IMR-90 (cell line): ENCODE measurements at regions not wholly inside any gene's neighbourhood (a gene's known extent, or its start where the extent isn't known, plus 50 kb on each side); places are given as distances from the start of the nearest gene placed in this dataset.

Experiments used
- ATAC-seq: fragments of 200-7000 bp; cut with Tn5 transposase; 2 replicates; pipeline ENCODE4 v1.9.1; 2020; ENCODE audit warnings: low read depth, mild to moderate bottlenecking, moderate library complexity
- BruUV-seq: library from RNA; stranded (reverse); fragments of 400-500 nt; replicated peaks from 2 replicates; lab custom pipeline; 2021; lab: Mats Ljungman, UMichigan
- CTCF ChIA-PET: fragments of 300-600 bp; formaldehyde crosslinking; extraction: SDS; loops from one replicate; lab custom pipeline; 2021; ENCODE audit warnings: antibody characterized with exemption; lab: Yijun Ruan, JAX
- POLR2A ChIA-PET: fragments of 300-600 bp; sonication (Branson Sonifier 250); formaldehyde crosslinking; loops from one replicate; lab custom pipeline; 2022; ENCODE audit warnings: antibody characterized with exemption; ENCODE audit not compliant: unreplicated experiment; lab: Charles Lee
- DNase-seq: peaks from one replicate; pipeline ENCODE4 v3.0.0; 2013
- H2AFZ ChIP-seq: replicated peaks from 2 replicates; pipeline ENCODE3; 2013; ENCODE audit warnings: low read length, mild to moderate bottlenecking; ENCODE audit not compliant: poor library complexity
- H2AK5ac ChIP-seq: 2 replicates; pipeline ENCODE4 v1.6.1; 2013; ENCODE audit warnings: low read depth, low read length, inconsistent platforms
- H2AK9ac ChIP-seq: replicated peaks from 2 replicates; pipeline ENCODE3; 2013; ENCODE audit warnings: mild to moderate bottlenecking, low read depth, low read length, moderate library complexity; ENCODE audit not compliant: poor library complexity
- H2BK120ac ChIP-seq: 2 replicates; pipeline ENCODE4 v1.6.1; 2013; ENCODE audit warnings: low read depth, low read length, inconsistent platforms
- H2BK15ac ChIP-seq: 3 replicates; pipeline ENCODE4 v1.6.1; 2013; ENCODE audit warnings: low read depth, low read length, inconsistent platforms
- H2BK20ac ChIP-seq: 2 replicates; pipeline ENCODE4 v1.6.1; 2013; ENCODE audit warnings: low read depth, mild to moderate bottlenecking, inconsistent platforms, low read length, moderate library complexity
- H2BK5ac ChIP-seq: 2 replicates; pipeline ENCODE4 v1.6.1; 2013; ENCODE audit warnings: mild to moderate bottlenecking, low read depth, low read length, inconsistent platforms; ENCODE audit not compliant: poor library complexity, severe bottlenecking
- H3K14ac ChIP-seq: replicated peaks from 2 replicates; pipeline ENCODE4 v1.6.1; 2013; ENCODE audit warnings: low read depth, low read length, inconsistent platforms
- H3K18ac ChIP-seq: 2 replicates; pipeline ENCODE4 v1.6.1; 2013; ENCODE audit warnings: low read depth, low read length, control low read depth
- H3K23ac ChIP-seq: 2 replicates; pipeline ENCODE4 v1.6.1; 2013; ENCODE audit warnings: low read depth, low read length, inconsistent platforms
- H3K27ac ChIP-seq: 2 replicates; pipeline ENCODE4 v1.5.1; 2013; ENCODE audit warnings: mild to moderate bottlenecking, control low read depth, low read length; ENCODE audit not compliant: insufficient read depth
- H3K27me3 ChIP-seq: 2 replicates; pipeline ENCODE4 v1.6.1; 2013; ENCODE audit warnings: low read length; ENCODE audit not compliant: control insufficient read depth, insufficient read depth
- H3K36me3 ChIP-seq: 2 replicates; pipeline ENCODE4 v1.6.1; 2013; ENCODE audit warnings: low read length, mixed read lengths; ENCODE audit not compliant: control insufficient read depth, insufficient read depth
- H3K4ac ChIP-seq: 2 replicates; pipeline ENCODE4 v1.6.1; 2013; ENCODE audit warnings: low read depth, low read length, inconsistent platforms
- H3K4me1 ChIP-seq: 2 replicates; pipeline ENCODE4 v1.6.1; 2013; ENCODE audit warnings: low read length, mixed read lengths; ENCODE audit not compliant: control insufficient read depth, insufficient read depth
- H3K4me2 ChIP-seq: 2 replicates; pipeline ENCODE4 v1.6.1; 2013; ENCODE audit warnings: low read depth, mild to moderate bottlenecking, control low read depth, low read length, moderate library complexity
- H3K4me3 ChIP-seq: 2 replicates; pipeline ENCODE4 v1.5.1; 2013; ENCODE audit warnings: low read depth, mild to moderate bottlenecking, control low read depth, low read length, moderate library complexity; ENCODE audit not compliant: insufficient read depth
- H3K56ac ChIP-seq: 2 replicates; pipeline ENCODE4 v1.6.1; 2013; ENCODE audit warnings: low read length, inconsistent platforms; ENCODE audit not compliant: insufficient read depth; ENCODE audit errors: extremely low read depth
- H3K79me1 ChIP-seq, 2 experiments: 2 replicates each; pipeline ENCODE4 v1.6.1; 2013; ENCODE audit warnings: low read length in 2 of 2, inconsistent platforms in 1 of 2, low read depth in 1 of 2
- H3K9ac ChIP-seq: 2 replicates; pipeline ENCODE4 v1.6.1; 2013; ENCODE audit warnings: low read depth, low read length, control low read depth
- H3K9me1 ChIP-seq: 2 replicates; pipeline ENCODE4 v1.6.1; 2013; ENCODE audit warnings: low read length, inconsistent platforms; ENCODE audit not compliant: insufficient read depth
- H3K9me3 ChIP-seq: 2 replicates; pipeline ENCODE4 v1.6.1; 2013; ENCODE audit warnings: low read length; ENCODE audit not compliant: control insufficient read depth, insufficient read depth
- H4K20me1 ChIP-seq: 2 replicates; pipeline ENCODE4 v1.6.1; 2013; ENCODE audit warnings: low read length, inconsistent platforms; ENCODE audit not compliant: insufficient read depth
- H4K5ac ChIP-seq: 2 replicates; pipeline ENCODE4 v1.6.1; 2013; ENCODE audit warnings: mild to moderate bottlenecking, low read depth, low read length, control low read depth
- H4K8ac ChIP-seq, 2 experiments: 2 replicates each; pipeline ENCODE4 v1.6.1; 2013; ENCODE audit warnings: low read depth in 2 of 2, low read length in 2 of 2, control low read depth in 1 of 2, inconsistent platforms in 1 of 2
- H4K91ac ChIP-seq: 2 replicates; pipeline ENCODE4 v1.6.1; 2013; ENCODE audit warnings: low read depth, low read length, inconsistent platforms; ENCODE audit not compliant: insufficient read depth
- BHLHE40 ChIP-seq: fragments of 150-350 bp; IDR thresholded peaks from 2 replicates; pipeline ENCODE4 v1.6.1; 2016; ENCODE audit warnings: mild to moderate bottlenecking, low read depth, low read length
- CEBPB ChIP-seq: IDR thresholded peaks from 2 replicates; pipeline ENCODE4 v1.6.1; 2012; ENCODE audit warnings: low read depth, low read length, improper control_type of control experiment
- CHD1 ChIP-seq: IDR thresholded peaks from 2 replicates; pipeline ENCODE4 v1.6.1; 2012; ENCODE audit warnings: low read depth, low read length, improper control_type of control experiment
- CTCF ChIP-seq: conservative IDR thresholded peaks from 2 replicates; pipeline ENCODE4 v1.5.1; 2012; ENCODE audit warnings: mild to moderate bottlenecking, low read depth, low read length, improper control_type of control experiment
- ELK1 ChIP-seq: fragments of 150-350 bp; IDR thresholded peaks from 2 replicates; pipeline ENCODE4 v1.6.1; 2016; ENCODE audit warnings: low read depth, mild to moderate bottlenecking, low read length, moderate library complexity, borderline replicate concordance
- FOS ChIP-seq: fragments of 150-350 bp; IDR thresholded peaks from 2 replicates; pipeline ENCODE4 v1.6.1; 2016; ENCODE audit warnings: low read depth, low read length
- MAFK ChIP-seq: IDR thresholded peaks from 2 replicates; pipeline ENCODE4 v1.6.1; 2012; ENCODE audit warnings: low read depth, low read length, improper control_type of control experiment
- MAZ ChIP-seq: IDR thresholded peaks from 2 replicates; pipeline ENCODE4 v1.6.1; 2012; ENCODE audit warnings: low read depth, mild to moderate bottlenecking, low read length, improper control_type of control experiment, moderate library complexity, borderline replicate concordance
- MXI1 ChIP-seq: IDR thresholded peaks from 2 replicates; pipeline ENCODE4 v1.6.1; 2012; ENCODE audit warnings: low read depth, mild to moderate bottlenecking, low read length, moderate library complexity, borderline replicate concordance
- NFE2L2 ChIP-seq: fragments of 150-350 bp; IDR thresholded peaks from 2 replicates; pipeline ENCODE4 v1.6.1; 2016; ENCODE audit warnings: low read depth, mild to moderate bottlenecking, low read length
- POLR2A ChIP-seq: IDR thresholded peaks from 2 replicates; pipeline ENCODE4 v1.6.1; 2012; ENCODE audit warnings: mild to moderate bottlenecking, low read depth, low read length
- RAD21 ChIP-seq: IDR thresholded peaks from 2 replicates; pipeline ENCODE4 v1.6.1; 2012; ENCODE audit warnings: low read length, improper control_type of control experiment
- RCOR1 ChIP-seq: IDR thresholded peaks from 2 replicates; pipeline ENCODE4 v1.6.1; 2012; ENCODE audit warnings: mild to moderate bottlenecking, low read length, improper control_type of control experiment; ENCODE audit not compliant: insufficient replicate concordance
- RFX5 ChIP-seq: IDR thresholded peaks from 2 replicates; pipeline ENCODE4 v1.8.0; 2012; ENCODE audit warnings: low read depth, mild to moderate bottlenecking, low read length, moderate library complexity
- SMC3 ChIP-seq: fragments of 150-350 bp; IDR thresholded peaks from 2 replicates; pipeline ENCODE4 v1.6.1; 2016; ENCODE audit warnings: low read depth, mild to moderate bottlenecking, antibody characterized with exemption, low read length, moderate library complexity
- USF2 ChIP-seq: fragments of 150-350 bp; IDR thresholded peaks from 2 replicates; pipeline ENCODE4 v1.6.1; 2017; ENCODE audit warnings: mild to moderate bottlenecking, antibody characterized with exemption, low read length, low read depth
- WGBS, 2 experiments: methylation state at CpG; one replicate each; pipeline versions ENCODE4 v1.1.5 to v1.1.7; 2013; ENCODE audit warnings: missing lambda C conversion rate in 2 of 2; ENCODE audit not compliant: insufficient read length in 1 of 2; ENCODE audit errors: extremely low coverage in 2 of 2; 5-methylcytosine and 5-hydroxymethylcytosine counted together
- dilution Hi-C: fragments of 300-500 bp; cut with HindIII; formaldehyde crosslinking; loops from one replicate; pipeline ENCODE4 v1.14.3; 2018; ENCODE audit warnings: low sequenced_read_pairs; ENCODE audit not compliant: unreplicated experiment
- in situ Hi-C: fragments of 300-500 bp; cut with MboI; formaldehyde crosslinking; loops from 3 replicates; pipeline ENCODE4 v1.14.3; 2019; ENCODE audit warnings: low sequenced_read_pairs, inconsistent platforms, mixed read lengths
- intact Hi-C: fragments of 100-400 bp; cut with micrococcal nuclease; formaldehyde crosslinking; loops from 2 replicates; pipeline ENCODE4 v1.10.0; 2022

- Histone ChIP-seq H2BK15ac (no peak overlapping the region), H4K5ac (no peak overlapping the region), H3K36me3 (no peaks in the 10 kb centered on the region), H3K4me2 (no peak overlapping the region), H2AFZ (no peak overlapping the region), H3K23ac (no peak overlapping the region), H2BK20ac (no peak overlapping the region), H2AK9ac (no peak overlapping the region), H3K4me1 (no peaks in the 10 kb centered on the region), H3K9ac (no peak overlapping the region), H3K18ac (no peak overlapping the region), H3K27ac (no peak overlapping the region), H3K9me1 (no peaks in the 10 kb centered on the region), H3K9me3 (no peaks in the 10 kb centered on the region), H2AK5ac (no peak overlapping the region), H3K27me3 (peaks cover 2% of the 10 kb centered on the region; the same call in 1 of the 2 replicates), H4K91ac (no peak overlapping the region), H3K14ac (no peak overlapping the region), H3K4me3 (no peak overlapping the region), H3K56ac (no peak overlapping the region), H2BK120ac (no peak overlapping the region), H3K4ac (no peak overlapping the region), H4K8ac (no peak overlapping the region), H3K79me1 (no peaks in the 10 kb centered on the region), H2BK5ac (no peak overlapping the region), H4K20me1 (no peaks in the 10 kb centered on the region)
- POLR2A ChIA-PET: no interaction called here
- no TSS peak for BruUV-seq
- in situ Hi-C loops: no loop called here
- CTCF ChIA-PET: interaction anchor here (1.6 kb wide), 1 partner anchor 28 kb away, joined by 7 read pairs; no protein-coding TSS in a partner anchor
- intact Hi-C loops: no loop called here
- ATAC-seq (no peak), DNase-seq (no peak)
- dilution Hi-C loops: no loop called here
- TF ChIP-seq RCOR1 (no peak), SMC3 (no peak), RAD21 (no peak), CTCF (no peak), MAZ (no peak), BHLHE40 (no peak), FOS (no peak), CEBPB (no peak), NFE2L2 (no peak), MXI1 (no peak), RFX5 (no peak), CHD1 (no peak), USF2 (no peak), POLR2A (no peak), MAFK (no peak), ELK1 (no peak)
- 44% methylated on average over 3 of the region's 8 CpGs; no CpG with 5 or more reads in 1 of the 2 experiments for WGBS, 2 experiments
These were observed 504.9 kb downstream of the TBL1XR1 start for GRCh38 chr3:176692199-176692965.
